H9 (cell line): ENCODE measurements at regions not wholly inside any gene's neighbourhood (a gene's known extent, or its start where the extent isn't known, plus 50 kb on each side); places are given as distances from the start of the nearest gene placed in this dataset.
"Not testable (repeated sequence)": the region's sequence is repeated elsewhere in the genome, so short reads cannot be mapped to it uniquely, and the experiment has no call there.

Experiments
- DNase-seq: peaks from one replicate; pipeline ENCODE4 v3.0.0-alpha.2; 2017
- H2AFZ ChIP-seq: one replicate; pipeline ENCODE4 v1.6.1; 2013; ENCODE audit warnings: mild to moderate bottlenecking, low read length, control low read depth, moderate library complexity
- H2AK5ac ChIP-seq: 2 replicates; pipeline ENCODE4 v1.6.1; 2013; ENCODE audit warnings: low read length, control low read depth, mixed read lengths; ENCODE audit not compliant: insufficient read length
- H2BK120ac ChIP-seq: one replicate; pipeline ENCODE4 v1.6.1; 2013; ENCODE audit warnings: low read depth, mild to moderate bottlenecking, low read length, control low read depth, inconsistent platforms; ENCODE audit not compliant: poor library complexity, severe bottlenecking
- H2BK12ac ChIP-seq: 2 replicates; pipeline ENCODE4 v1.6.1; 2013; ENCODE audit warnings: low read length, control low read depth, mixed read lengths, low read depth; ENCODE audit not compliant: insufficient read length
- H2BK15ac ChIP-seq: 2 replicates; pipeline ENCODE4 v1.6.1; 2013; ENCODE audit warnings: low read depth, low read length, control low read depth
- H2BK20ac ChIP-seq: one replicate; pipeline ENCODE4 v1.6.1; 2013; ENCODE audit warnings: low read depth, mild to moderate bottlenecking, low read length, control low read depth, inconsistent platforms; ENCODE audit not compliant: poor library complexity, severe bottlenecking
- H2BK5ac ChIP-seq: 2 replicates; pipeline ENCODE4 v1.6.1; 2013; ENCODE audit warnings: low read length, control low read depth, mixed read lengths; ENCODE audit not compliant: insufficient read length
- H3K14ac ChIP-seq: 2 replicates; pipeline ENCODE4 v1.6.1; 2013; ENCODE audit warnings: low read length, control low read depth; ENCODE audit not compliant: insufficient read depth
- H3K18ac ChIP-seq: 2 replicates; pipeline ENCODE4 v1.6.1; 2013; ENCODE audit warnings: low read depth, mild to moderate bottlenecking, mixed read lengths, low read length, control low read depth; ENCODE audit not compliant: insufficient read length
- H3K23ac ChIP-seq: 2 replicates; pipeline ENCODE4 v1.6.1; 2013; ENCODE audit warnings: low read length, control low read depth, mixed read lengths, low read depth; ENCODE audit not compliant: insufficient read length
- H3K23me2 ChIP-seq: 2 replicates; pipeline ENCODE4 v1.6.1; 2013; ENCODE audit warnings: low read depth, mild to moderate bottlenecking, mixed read lengths, low read length, control low read depth; ENCODE audit not compliant: insufficient read length, poor library complexity, severe bottlenecking
- H3K27ac ChIP-seq: 2 replicates; pipeline ENCODE4 v1.5.1; 2013; ENCODE audit warnings: low read length, control low read depth, mixed read lengths, low read depth; ENCODE audit not compliant: insufficient read length
- H3K27me3 ChIP-seq: 2 replicates; pipeline ENCODE4 v1.6.1; 2013; ENCODE audit warnings: low read length, control low read depth, inconsistent platforms; ENCODE audit not compliant: insufficient read depth
- H3K4ac ChIP-seq: 2 replicates; pipeline ENCODE4 v1.6.1; 2013; ENCODE audit warnings: low read depth, mild to moderate bottlenecking, control low read depth, inconsistent platforms, low read length, moderate library complexity
- H3K4me1 ChIP-seq: 2 replicates; pipeline ENCODE4 v1.6.1; 2013; ENCODE audit warnings: low read length, control low read depth, inconsistent platforms; ENCODE audit not compliant: insufficient read depth
- H3K4me2 ChIP-seq: 2 replicates; pipeline ENCODE4 v1.6.1; 2013; ENCODE audit warnings: low read length, control low read depth, mixed read lengths; ENCODE audit not compliant: insufficient read length, insufficient read depth
- H3K56ac ChIP-seq: 2 replicates; pipeline ENCODE4 v1.6.1; 2013; ENCODE audit warnings: low read depth, mild to moderate bottlenecking, mixed read lengths, low read length, control low read depth; ENCODE audit not compliant: insufficient read length
- H3K79me1 ChIP-seq: 2 replicates; pipeline ENCODE4 v1.6.1; 2013; ENCODE audit warnings: low read depth, mild to moderate bottlenecking, moderate library complexity, low read length, control low read depth, inconsistent platforms; ENCODE audit not compliant: insufficient read depth, poor library complexity, severe bottlenecking
- H3K79me2 ChIP-seq: 2 replicates; pipeline ENCODE4 v1.6.1; 2013; ENCODE audit warnings: low read length, control low read depth, inconsistent platforms; ENCODE audit not compliant: insufficient read depth
- H3K9ac ChIP-seq: 2 replicates; pipeline ENCODE4 v1.6.1; 2013; ENCODE audit warnings: low read length, control low read depth, mixed read lengths; ENCODE audit not compliant: insufficient read length; ENCODE audit errors: extremely low read depth
- H3K9me3 ChIP-seq: one replicate; pipeline ENCODE4 v1.6.1; 2013; ENCODE audit warnings: low read depth, low read length, inconsistent platforms; ENCODE audit not compliant: control insufficient read depth
- H3T11ph ChIP-seq: one replicate; pipeline ENCODE4 v1.6.1; 2013; ENCODE audit warnings: mild to moderate bottlenecking, low read length, control low read depth, inconsistent platforms
- H4K20me1 ChIP-seq: one replicate; pipeline ENCODE4 v1.6.1; 2013; ENCODE audit not compliant: control insufficient read depth, insufficient read length, insufficient read depth
- H4K5ac ChIP-seq: 2 replicates; pipeline ENCODE4 v1.6.1; 2013; ENCODE audit warnings: low read depth, mild to moderate bottlenecking, mixed read lengths, low read length, control low read depth; ENCODE audit not compliant: insufficient read length
- H4K8ac ChIP-seq: replicated peaks from 2 replicates; pipeline ENCODE4 v1.6.1; 2013; ENCODE audit warnings: low read length, control low read depth, mixed read lengths, low read depth; ENCODE audit not compliant: insufficient read length
- H4K91ac ChIP-seq: 2 replicates; pipeline ENCODE4 v1.6.1; 2013; ENCODE audit warnings: low read depth, mild to moderate bottlenecking, moderate library complexity, mixed read lengths, low read length, control low read depth; ENCODE audit not compliant: insufficient read length
- H3K27ac Mint-ChIP-seq, 3 experiments: 2 replicates in 2 of 3; 3 replicates in 1 of 3; pipeline ENCODE4 v1.8.0; 2020 to 2021; ENCODE audit warnings: mixed read lengths in 3 of 3, mild to moderate bottlenecking in 1 of 3, moderate library complexity in 1 of 3
- H3K27me3 Mint-ChIP-seq: 2 replicates; pipeline ENCODE4 v1.8.0; 2021; ENCODE audit warnings: low read depth, mild to moderate bottlenecking, moderate library complexity, mixed read lengths
- H3K36me3 Mint-ChIP-seq, 3 experiments: 2 replicates in 2 of 3; 3 replicates in 1 of 3; pipeline ENCODE4 v1.8.0; 2020 to 2021; ENCODE audit warnings: low read depth in 3 of 3, mixed read lengths in 3 of 3; ENCODE audit not compliant: insufficient read depth in 1 of 3
- H3K4me1 Mint-ChIP-seq, 2 experiments: 2 replicates each; pipeline ENCODE4 v1.8.0; 2020; ENCODE audit warnings: mixed read lengths in 2 of 2
- H3K4me3 Mint-ChIP-seq, 2 experiments: 2 replicates in 1 of 2; 3 replicates in 1 of 2; pipeline ENCODE4 v1.8.0; 2020 to 2021; ENCODE audit warnings: mild to moderate bottlenecking in 2 of 2, mixed read lengths in 2 of 2, moderate library complexity in 1 of 2
- H3K9me3 Mint-ChIP-seq, 2 experiments: 2 replicates in 1 of 2; 3 replicates in 1 of 2; pipeline ENCODE4 v1.8.0; 2020; ENCODE audit warnings: mild to moderate bottlenecking in 2 of 2, mixed read lengths in 2 of 2, moderate library complexity in 1 of 2
- CTCF ChIP-seq: fragments of 200-600 bp; sonication (generic); conservative IDR thresholded peaks from 3 replicates; pipeline ENCODE4 v1.8.0; 2021; ENCODE audit warnings: antibody characterized with exemption, mild to moderate bottlenecking
- WGBS: extraction: QIAGEN DNeasy Blood & Tissue Kit; methylation state at CpG from one replicate; pipeline ENCODE4 v1.1.7; 2013; ENCODE audit warnings: missing lambda C conversion rate, low lambda C conversion rate, mixed read lengths; ENCODE audit not compliant: insufficient read length; ENCODE audit errors: extremely low coverage; 5-methylcytosine and 5-hydroxymethylcytosine counted together

GRCh38 chr6:137387096-137387764 is 107.0 kb downstream of the OLIG3 start:
- no peaks in the 10 kb centered on the region; a peak in 1 of 5 replicates for H3K9me3 Mint-ChIP-seq
- Histone ChIP-seq H2AK5ac (no peak overlapping the region), H3K79me1 (no peaks in the 10 kb centered on the region), H2BK12ac (no peak overlapping the region), H3K4ac (no peak overlapping the region), H3T11ph (no peak overlapping the region), H3K23ac (no peak overlapping the region), H3K9me3 (no peaks in the 10 kb centered on the region), H2BK120ac (no peak overlapping the region), H3K79me2 (no peaks in the 10 kb centered on the region), H3K18ac (no peak overlapping the region), H3K9ac (no peak overlapping the region), H4K91ac (no peak overlapping the region), H2BK15ac (no peak overlapping the region), H4K5ac (no peak overlapping the region), H4K20me1 (no peaks in the 10 kb centered on the region), H3K4me1 (no peaks in the 10 kb centered on the region), H3K27me3 (peaks cover 32% of the 10 kb centered on the region; the same call in 1 of the 2 replicates), H3K56ac (no peak overlapping the region), H3K14ac (no peak overlapping the region), H3K4me2 (no peak overlapping the region), H3K27ac (no peak overlapping the region), H3K23me2 (no peaks in the 10 kb centered on the region), H2BK5ac (no peak overlapping the region), H2BK20ac (no peak overlapping the region), H4K8ac (no peak overlapping the region), H2AFZ (no peak overlapping the region)
- H3K27me3 Mint-ChIP-seq = peaks cover 98% of the 10 kb centered on the region
- H3K36me3 Mint-ChIP-seq = no peaks in the 10 kb centered on the region
- H3K27ac Mint-ChIP-seq = no peak overlapping the region
- no peak for TF ChIP-seq CTCF
- no peak overlapping the region for H3K4me3 Mint-ChIP-seq
- no CpG with 5 or more reads among the region's 10 CpGs for WGBS
- DNase-seq = no peak
- H3K4me1 Mint-ChIP-seq = peaks cover 0 to under 1% of the 10 kb centered on the region in 2 experiments; a peak in 2 of 4 replicates

- H2AFZ ChIP-seq = not testable (repeated sequence)
- peaks cover 81% of the 10 kb centered on the region for H3K27me3 Mint-ChIP-seq
Observed at GRCh38 chr6:137383287-137383686, 110.9 kb downstream of the OLIG3 start.

More at GRCh38 chr6:137383287-137383686, 110.9 kb downstream of the OLIG3 start:
- H3K27ac ChIP-seq, H3K14ac ChIP-seq, H3K23ac ChIP-seq, H2BK5ac ChIP-seq, H3K4me3 Mint-ChIP-seq, H3K9me3 Mint-ChIP-seq, H4K5ac ChIP-seq, H3K79me2 ChIP-seq, H3K36me3 Mint-ChIP-seq, H3K4me1 ChIP-seq, H4K8ac ChIP-seq, H3T11ph ChIP-seq, H3K56ac ChIP-seq, H3K4me2 ChIP-seq, H3K18ac ChIP-seq, H3K4ac ChIP-seq, H3K27ac Mint-ChIP-seq, H2AK5ac ChIP-seq, H3K9ac ChIP-seq, H3K79me1 ChIP-seq, H2BK20ac ChIP-seq, H4K91ac ChIP-seq, H3K9me3 ChIP-seq, H2BK12ac ChIP-seq, H2BK15ac ChIP-seq, H3K23me2 ChIP-seq, H3K4me1 Mint-ChIP-seq, H4K20me1 ChIP-seq, H2BK120ac ChIP-seq, DNase-seq: not testable (repeated sequence)
- peaks cover 28% of the 10 kb centered on the region; the same call in 1 of the 2 replicates for H3K27me3 ChIP-seq
- WGBS = no CpG with 5 or more reads among the region's 6 CpGs
